Sigmoid colon (tissue), 4 donors: ENCODE measurements at regions not wholly inside any gene's neighbourhood (a gene's known extent, or its start where the extent isn't known, plus 50 kb on each side); places are given as distances from the start of the nearest gene placed in this dataset.

Experiments used
- EP300 ChIP-seq, 4 donors: sonication (generic); formaldehyde crosslinking; IDR thresholded peaks; one replicate each; pipeline ENCODE4 v1.6.1; 2017; ENCODE audit warnings: antibody characterized with exemption in 4 of 4
- POLR2AphosphoS5 ChIP-seq, 4 donors: sonication (generic); formaldehyde crosslinking; IDR thresholded peaks; one replicate each; pipeline ENCODE4 v1.6.1; 2017; ENCODE audit warnings: antibody characterized with exemption in 4 of 4
- TF ChIP-seq, protein P1 (sequence below), 4 experiments: fragments of 450-650 bp in 3 of 4; fragments of 200-600 bp in 1 of 4; IDR thresholded peaks; one replicate each; pipeline ENCODE4 v1.5.1; 2016 to 2019; ENCODE audit warnings: antibody characterized with exemption in 4 of 4, mild to moderate bottlenecking in 3 of 4, moderate library complexity in 2 of 4

DNA sequence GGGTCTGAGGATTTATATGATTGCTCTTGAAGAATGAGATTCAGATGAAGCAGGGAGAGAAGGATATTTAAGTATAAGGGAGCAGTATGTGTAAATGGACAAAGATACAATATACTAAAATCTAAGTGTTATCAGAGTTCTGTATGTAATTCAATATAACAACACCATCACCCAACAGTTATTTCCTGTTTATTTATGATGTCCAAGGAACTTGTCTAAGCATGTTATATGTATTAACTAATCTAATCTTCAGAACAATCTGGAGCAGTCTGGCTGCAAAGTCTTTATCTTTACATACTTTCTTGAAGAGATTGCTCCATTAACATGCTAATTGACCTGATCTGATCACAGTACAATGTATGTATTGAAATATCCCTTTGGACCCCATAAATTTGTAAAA is 203.8 kb upstream of the WDFY3 start:
- TF ChIP-seq, protein P1, sequence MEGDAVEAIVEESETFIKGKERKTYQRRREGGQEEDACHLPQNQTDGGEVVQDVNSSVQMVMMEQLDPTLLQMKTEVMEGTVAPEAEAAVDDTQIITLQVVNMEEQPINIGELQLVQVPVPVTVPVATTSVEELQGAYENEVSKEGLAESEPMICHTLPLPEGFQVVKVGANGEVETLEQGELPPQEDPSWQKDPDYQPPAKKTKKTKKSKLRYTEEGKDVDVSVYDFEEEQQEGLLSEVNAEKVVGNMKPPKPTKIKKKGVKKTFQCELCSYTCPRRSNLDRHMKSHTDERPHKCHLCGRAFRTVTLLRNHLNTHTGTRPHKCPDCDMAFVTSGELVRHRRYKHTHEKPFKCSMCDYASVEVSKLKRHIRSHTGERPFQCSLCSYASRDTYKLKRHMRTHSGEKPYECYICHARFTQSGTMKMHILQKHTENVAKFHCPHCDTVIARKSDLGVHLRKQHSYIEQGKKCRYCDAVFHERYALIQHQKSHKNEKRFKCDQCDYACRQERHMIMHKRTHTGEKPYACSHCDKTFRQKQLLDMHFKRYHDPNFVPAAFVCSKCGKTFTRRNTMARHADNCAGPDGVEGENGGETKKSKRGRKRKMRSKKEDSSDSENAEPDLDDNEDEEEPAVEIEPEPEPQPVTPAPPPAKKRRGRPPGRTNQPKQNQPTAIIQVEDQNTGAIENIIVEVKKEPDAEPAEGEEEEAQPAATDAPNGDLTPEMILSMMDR (IDR thresholded peaks at IDR 0.05), result no peak
- TF ChIP-seq POLR2AphosphoS5 (IDR thresholded peaks at IDR 0.05) (no peak), EP300 (IDR thresholded peaks at IDR 0.05) (no peak)
